HL-60 (cell line): ENCODE measurements at regions not wholly inside any gene's neighbourhood (a gene's known extent, or its start where the extent isn't known, plus 50 kb on each side); places are given as distances from the start of the nearest gene placed in this dataset.

Experiments
- DNase-seq, 2 experiments: peaks; one replicate each; pipeline ENCODE4 v3.0.0-alpha.2; 2010 to 2020; ENCODE audit warnings: low read depth in 1 of 2, low spot score in 1 of 2
- H3K27ac ChIP-seq: fragments of 250-450 bp; sonication (Bioruptor Pico); replicated peaks from 2 replicates; pipeline ENCODE4 v1.5.1; 2020; ENCODE audit warnings: mild to moderate bottlenecking, moderate library complexity
- H3K27me3 ChIP-seq: fragments of 250-450 bp; sonication (Bioruptor Pico); 2 replicates; pipeline ENCODE4 v1.5.1; 2021; ENCODE audit warnings: mild to moderate bottlenecking, moderate library complexity; ENCODE audit not compliant: insufficient read depth, poor library complexity, severe bottlenecking
- H3K4me3 ChIP-seq: replicated peaks from 2 replicates; pipeline ENCODE4 v1.5.1; 2011; ENCODE audit warnings: mild to moderate bottlenecking, control low read depth, low read length; ENCODE audit not compliant: insufficient read depth
- CTCF ChIP-seq: IDR thresholded peaks from one replicate; pipeline ENCODE4 v1.5.1; 2011; ENCODE audit warnings: low read length, control low read depth, inconsistent platforms; ENCODE audit not compliant: insufficient read depth
- GABPA ChIP-seq: IDR thresholded peaks from 2 replicates; pipeline ENCODE4 v1.6.1; 2012; ENCODE audit warnings: low read depth
- POLR2AphosphoS5 ChIP-seq: IDR thresholded peaks from 2 replicates; pipeline ENCODE4 v1.6.1; 2012; ENCODE audit warnings: low read depth
- SPI1 ChIP-seq: IDR thresholded peaks from 2 replicates; pipeline ENCODE4 v1.6.1; 2012; ENCODE audit warnings: low read depth, mild to moderate bottlenecking, borderline replicate concordance
- TF ChIP-seq, protein P1 (sequence below): IDR thresholded peaks from 2 replicates; pipeline ENCODE4 v1.6.1; 2012; ENCODE audit warnings: low read depth; ENCODE audit not compliant: insufficient replicate concordance

- TF ChIP-seq, protein P1, sequence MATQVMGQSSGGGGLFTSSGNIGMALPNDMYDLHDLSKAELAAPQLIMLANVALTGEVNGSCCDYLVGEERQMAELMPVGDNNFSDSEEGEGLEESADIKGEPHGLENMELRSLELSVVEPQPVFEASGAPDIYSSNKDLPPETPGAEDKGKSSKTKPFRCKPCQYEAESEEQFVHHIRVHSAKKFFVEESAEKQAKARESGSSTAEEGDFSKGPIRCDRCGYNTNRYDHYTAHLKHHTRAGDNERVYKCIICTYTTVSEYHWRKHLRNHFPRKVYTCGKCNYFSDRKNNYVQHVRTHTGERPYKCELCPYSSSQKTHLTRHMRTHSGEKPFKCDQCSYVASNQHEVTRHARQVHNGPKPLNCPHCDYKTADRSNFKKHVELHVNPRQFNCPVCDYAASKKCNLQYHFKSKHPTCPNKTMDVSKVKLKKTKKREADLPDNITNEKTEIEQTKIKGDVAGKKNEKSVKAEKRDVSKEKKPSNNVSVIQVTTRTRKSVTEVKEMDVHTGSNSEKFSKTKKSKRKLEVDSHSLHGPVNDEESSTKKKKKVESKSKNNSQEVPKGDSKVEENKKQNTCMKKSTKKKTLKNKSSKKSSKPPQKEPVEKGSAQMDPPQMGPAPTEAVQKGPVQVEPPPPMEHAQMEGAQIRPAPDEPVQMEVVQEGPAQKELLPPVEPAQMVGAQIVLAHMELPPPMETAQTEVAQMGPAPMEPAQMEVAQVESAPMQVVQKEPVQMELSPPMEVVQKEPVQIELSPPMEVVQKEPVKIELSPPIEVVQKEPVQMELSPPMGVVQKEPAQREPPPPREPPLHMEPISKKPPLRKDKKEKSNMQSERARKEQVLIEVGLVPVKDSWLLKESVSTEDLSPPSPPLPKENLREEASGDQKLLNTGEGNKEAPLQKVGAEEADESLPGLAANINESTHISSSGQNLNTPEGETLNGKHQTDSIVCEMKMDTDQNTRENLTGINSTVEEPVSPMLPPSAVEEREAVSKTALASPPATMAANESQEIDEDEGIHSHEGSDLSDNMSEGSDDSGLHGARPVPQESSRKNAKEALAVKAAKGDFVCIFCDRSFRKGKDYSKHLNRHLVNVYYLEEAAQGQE = no peak
- peak; percentile 3; the same call in 1 of the 2 replicates for TF ChIP-seq SPI1
- H3K27ac ChIP-seq = peak overlapping the region; percentile 36
- no peak overlapping the region for H3K4me3 ChIP-seq
- DNase-seq = peak; percentile 43 to 66
- no peaks in the 10 kb centered on the region for H3K27me3 ChIP-seq
These were observed 392.2 kb downstream of the SEC23A start for GRCh38 chr14:38710881-38711280.

- no peak for DNase-seq
- Histone ChIP-seq H3K27me3 (no peaks in the 10 kb centered on the region), H3K27ac (peak overlapping the region; percentile 36; the same call in 1 of the 2 replicates), H3K4me3 (no peak overlapping the region)
- TF ChIP-seq POLR2AphosphoS5 (no peak), CTCF (no peak), GABPA (no peak), SPI1 (no peak)
- TF ChIP-seq, protein P1 = no peak
These were observed 392.8 kb downstream of the SEC23A start for GRCh38 chr14:38710196-38710595.

- TF ChIP-seq GABPA (no peak), SPI1 (no peak), POLR2AphosphoS5 (no peak), CTCF (no peak)
- TF ChIP-seq, protein P1 = no peak
- Histone ChIP-seq H3K27me3 (no peaks in the 10 kb centered on the region), H3K4me3 (no peak overlapping the region), H3K27ac (no peak overlapping the region)
- DNase-seq = no peak
These were observed 397.8 kb downstream of the SEC23A start for GRCh38 chr14:38705220-38705619.

DNA sequence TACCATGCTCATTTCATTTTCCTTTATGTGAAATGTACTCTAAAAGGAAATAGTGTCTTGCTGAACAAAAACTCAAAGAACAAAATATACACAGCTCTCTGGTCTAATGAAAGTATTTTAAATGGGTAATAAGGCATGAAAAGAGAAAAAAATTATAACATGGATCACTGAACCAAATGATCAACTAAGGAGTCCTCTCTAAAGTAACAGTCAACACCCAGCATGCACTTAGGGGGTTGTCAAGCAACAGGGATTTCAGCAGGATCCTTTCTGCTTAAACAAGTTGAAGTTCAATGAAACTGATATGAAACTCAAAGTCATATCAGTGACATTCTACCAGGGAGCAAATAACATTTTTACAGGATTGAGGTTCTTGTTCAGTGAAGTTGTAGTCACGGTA lies 398.8 kb downstream of the SEC23A start:
- no peak overlapping the region for H3K27ac ChIP-seq

More for the DNA sequence above, 398.8 kb downstream of the SEC23A start:
- no peak overlapping the region for H3K4me3 ChIP-seq
- no peaks in the 10 kb centered on the region for H3K27me3 ChIP-seq
- no peak for TF ChIP-seq GABPA
- no peak for TF ChIP-seq SPI1
- no peak for TF ChIP-seq CTCF
- TF ChIP-seq POLR2AphosphoS5 = no peak
- TF ChIP-seq, protein P1 = no peak
- DNase-seq = no peak
